ENCODE measurements at regions not wholly inside any gene's neighbourhood (a gene's known extent, or its start where the extent isn't known, plus 50 kb on each side); places are given as distances from the start of the nearest gene placed in this dataset.

DNA sequence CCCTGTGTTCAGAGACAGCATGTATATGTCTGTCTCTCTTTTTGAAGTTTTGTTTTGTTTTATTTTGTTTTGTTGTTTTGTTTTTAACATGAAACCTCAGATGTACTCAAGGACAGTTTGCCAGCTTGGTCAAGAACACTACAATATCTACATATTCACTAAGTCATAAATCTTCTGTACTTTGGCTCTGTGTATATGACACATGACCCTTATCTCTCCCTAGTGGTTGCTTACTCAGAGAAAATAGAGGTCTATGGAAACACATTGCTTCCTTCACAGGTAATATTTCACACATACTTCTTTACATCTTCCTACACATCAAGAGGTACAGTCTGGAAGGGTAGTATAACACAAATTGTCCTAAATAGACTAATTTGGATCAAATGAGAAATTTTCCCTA lies 312.6 kb upstream of the VRK2 start:
- TF ChIP-seq EP300 (IDR thresholded peaks at IDR 0.05) (no peak), CTCF (IDR thresholded peaks at IDR 0.05) (no peak), POLR2A (IDR thresholded peaks at IDR 0.05) (no peak)

GRCh38 chr2:57740891-57741290 lies 305.7 kb upstream of the VRK2 start:
- H3K36me3 ChIP-seq, result no peaks in the 10 kb centered on the region
- TF ChIP-seq POLR2A (IDR thresholded peaks at IDR 0.05), result no peak
- no peak for TF ChIP-seq EP300 (IDR thresholded peaks at IDR 0.05)
- no peak for TF ChIP-seq CTCF (IDR thresholded peaks at IDR 0.05)
- H3K4me1 ChIP-seq, result no peaks in the 10 kb centered on the region
- WGBS, 2 donors, result 78 to 80% methylated on average over 6 of the region's 6 CpGs
- no peak overlapping the region for H3K27ac ChIP-seq
- no peak overlapping the region for H3K4me3 ChIP-seq
- DNase-seq (ENCODE audit: low spot score in 2 of 2), result no peak
- no peaks in the 10 kb centered on the region for H3K27me3 ChIP-seq
- H3K9me3 ChIP-seq, result no peaks in the 10 kb centered on the region

More for the DNA sequence above, 312.6 kb upstream of the VRK2 start:
- DNase-seq (ENCODE audit: low spot score in 2 of 2), result no peak
- H3K36me3 ChIP-seq, result no peaks in the 10 kb centered on the region
- H3K9me3 ChIP-seq, result no peaks in the 10 kb centered on the region
- no peaks in the 10 kb centered on the region for H3K27me3 ChIP-seq
- no peak overlapping the region for H3K4me3 ChIP-seq
- no peaks in the 10 kb centered on the region for H3K4me1 ChIP-seq
- H3K27ac ChIP-seq, result no peak overlapping the region

GRCh38 chr2:57753636-57754035 lies 293.0 kb upstream of the VRK2 start:
- no peak overlapping the region for H3K4me3 ChIP-seq
- H3K27me3 ChIP-seq, result no peaks in the 10 kb centered on the region
- H3K9me3 ChIP-seq, result no peaks in the 10 kb centered on the region
- no peak for TF ChIP-seq POLR2A (IDR thresholded peaks at IDR 0.05)
- TF ChIP-seq EP300 (IDR thresholded peaks at IDR 0.05), result no peak
- no peak for TF ChIP-seq CTCF (IDR thresholded peaks at IDR 0.05)
- WGBS, 2 donors, result 85 to 94% methylated on average over 1 of the region's 1 CpG
- no peaks in the 10 kb centered on the region for H3K4me1 ChIP-seq
- no peak for DNase-seq (ENCODE audit: low spot score in 2 of 2)
- no peak overlapping the region for H3K27ac ChIP-seq
- H3K36me3 ChIP-seq, result no peaks in the 10 kb centered on the region

- Histone ChIP-seq H3K4me3 (no peak overlapping the region), H3K27ac (no peak overlapping the region), H3K9me3 (no peaks in the 10 kb centered on the region), H3K4me1 (peaks cover 0 to 14% (median 1%) of the 10 kb centered on the region in 4 donors), H3K27me3 (no peaks in the 10 kb centered on the region), H3K36me3 (no peaks in the 10 kb centered on the region)
- DNase-seq (ENCODE audit: low spot score in 2 of 2), result no peak
- WGBS, 2 donors, result 69 to 77% methylated on average over 2 of the region's 2 CpGs
- TF ChIP-seq POLR2A (IDR thresholded peaks at IDR 0.05) (no peak), EP300 (IDR thresholded peaks at IDR 0.05) (no peak), CTCF (IDR thresholded peaks at IDR 0.05) (no peak)
Observed at GRCh38 chr2:57758686-57759085, 287.9 kb upstream of the VRK2 start.

DNA sequence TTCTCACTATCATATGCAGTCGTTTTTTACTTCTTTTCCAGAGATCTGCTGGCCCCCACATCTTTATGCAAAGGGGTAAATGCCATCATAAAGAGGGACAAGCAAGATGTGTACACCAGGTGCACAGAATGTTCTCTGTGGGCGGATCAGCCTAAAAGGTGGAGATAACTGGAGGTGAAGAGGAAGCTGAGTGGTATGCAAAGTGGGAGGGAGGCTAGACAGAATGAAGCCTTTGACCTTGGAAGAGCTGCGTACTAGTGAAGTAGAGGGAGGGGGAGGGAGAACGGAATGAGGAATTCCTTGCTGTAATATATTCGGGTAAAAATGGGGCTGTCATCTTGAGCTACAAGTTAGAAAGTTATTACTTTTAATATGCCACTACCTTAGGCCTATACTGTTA lies 287.5 kb upstream of the VRK2 start:
- no peak overlapping the region for H3K4me3 ChIP-seq
- WGBS, 2 donors, result 48 to 51% methylated on average over 5 of the region's 5 CpGs

More for the DNA sequence above, 287.5 kb upstream of the VRK2 start:
- Histone ChIP-seq H3K36me3 (no peaks in the 10 kb centered on the region), H3K27me3 (no peaks in the 10 kb centered on the region), H3K27ac (no peak overlapping the region), H3K9me3 (no peaks in the 10 kb centered on the region), H3K4me1 (peaks cover 0 to 14% (median 1%) of the 10 kb centered on the region in 4 donors)
- no peak for TF ChIP-seq POLR2A (IDR thresholded peaks at IDR 0.05)
- TF ChIP-seq EP300 (IDR thresholded peaks at IDR 0.05), result no peak
- TF ChIP-seq CTCF (IDR thresholded peaks at IDR 0.05), result no peak
- DNase-seq (ENCODE audit: low spot score in 2 of 2), result no peak

Data from tibial nerve (tissue), 4 donors.